Large intestine (tissue), 3 donors: ENCODE measurements at regions not wholly inside any gene's neighbourhood (a gene's known extent, or its start where the extent isn't known, plus 50 kb on each side); places are given as distances from the start of the nearest gene placed in this dataset.

Experiments
- DNase-seq, 2 donors: peaks; one replicate each; pipeline versions ENCODE4 v3.0.0 to v3.0.0-alpha.2; 2013
- H3K27ac ChIP-seq: one replicate; pipeline ENCODE4 v1.5.1; 2013; ENCODE audit warnings: low read length
- H3K27me3 ChIP-seq: 2 replicates; pipeline ENCODE4 v1.6.1; 2013; ENCODE audit warnings: low read length; ENCODE audit not compliant: control insufficient read depth, insufficient read depth
- H3K36me3 ChIP-seq: 2 replicates; pipeline ENCODE4 v1.6.1; 2013; ENCODE audit warnings: low read length; ENCODE audit not compliant: control insufficient read depth, insufficient read depth
- H3K4me1 ChIP-seq: one replicate; pipeline ENCODE4 v1.6.1; 2013; ENCODE audit warnings: low read length; ENCODE audit not compliant: control insufficient read depth, insufficient read depth
- H3K4me3 ChIP-seq: one replicate; pipeline ENCODE4 v1.5.1; 2013; ENCODE audit warnings: low read length
- H3K9me3 ChIP-seq: one replicate; pipeline ENCODE4 v1.6.1; 2013; ENCODE audit warnings: mild to moderate bottlenecking, low read depth, low read length, moderate library complexity; ENCODE audit not compliant: control insufficient read depth
- WGBS: methylation state at CpG from one replicate; pipeline ENCODE4 v1.1.5; 2013; ENCODE audit warnings: low lambda C conversion rate; ENCODE audit not compliant: insufficient coverage; 5-methylcytosine and 5-hydroxymethylcytosine counted together

- 100% methylated on average over 1 of the region's 9 CpGs for WGBS
- H3K9me3 ChIP-seq = peaks cover 21% of the 10 kb centered on the region
- H3K27me3 ChIP-seq = no peaks in the 10 kb centered on the region
- no peak overlapping the region for H3K4me3 ChIP-seq
- H3K36me3 ChIP-seq = no peaks in the 10 kb centered on the region
- H3K27ac ChIP-seq = no peak overlapping the region
- no peaks in the 10 kb centered on the region for H3K4me1 ChIP-seq
- no peak for DNase-seq
These were observed 665.5 kb upstream of the SOX11 start for GRCh38 chr2:5026571-5027234.

DNA sequence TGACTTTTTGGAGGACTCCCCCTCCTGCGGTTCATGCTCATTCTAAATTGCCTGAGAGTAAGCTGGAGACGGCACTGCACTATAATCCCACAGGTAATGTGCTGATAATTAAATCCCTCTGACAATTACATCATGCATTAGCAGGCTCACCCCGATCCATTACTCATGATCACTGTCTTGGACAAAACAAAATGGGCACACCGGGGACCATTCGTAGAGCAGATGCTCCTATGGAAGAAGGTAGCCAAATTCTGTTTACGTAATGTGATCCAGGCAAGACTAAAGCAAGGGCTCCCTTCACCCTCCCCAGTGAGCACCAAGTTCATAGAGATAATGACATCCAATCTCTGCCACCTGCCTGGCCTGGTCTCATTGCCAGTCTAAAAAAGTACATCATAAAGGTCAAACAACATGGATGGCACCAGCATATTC is 657.1 kb upstream of the SOX11 start:
- no peak for DNase-seq
- Histone ChIP-seq H3K9me3 (no peaks in the 10 kb centered on the region), H3K4me3 (no peak overlapping the region), H3K27me3 (no peaks in the 10 kb centered on the region), H3K27ac (no peak overlapping the region), H3K36me3 (no peaks in the 10 kb centered on the region), H3K4me1 (no peaks in the 10 kb centered on the region)
- WGBS = no CpG with 5 or more reads among the region's 6 CpGs

DNA sequence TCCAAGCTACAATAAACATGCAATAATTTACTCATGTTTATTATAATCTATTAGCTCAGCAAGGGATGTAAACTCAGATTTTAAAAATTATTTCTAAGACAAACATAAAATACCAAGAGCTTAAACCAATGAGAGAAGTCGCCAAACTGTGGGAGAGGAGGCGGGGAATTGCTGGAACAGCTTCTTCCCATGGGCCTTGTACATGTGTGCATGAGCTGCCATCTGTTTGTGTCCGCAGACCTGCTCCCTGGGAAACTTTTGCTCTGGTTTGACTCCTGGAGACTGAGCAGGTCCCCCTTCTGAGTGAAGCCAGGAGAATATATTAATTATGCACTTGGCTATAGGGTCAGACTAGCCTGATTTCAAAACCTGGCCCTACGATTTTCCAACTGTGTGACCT is 655.9 kb upstream of the SOX11 start:
- no peak overlapping the region for H3K27ac ChIP-seq
- H3K36me3 ChIP-seq = no peaks in the 10 kb centered on the region
- no peaks in the 10 kb centered on the region for H3K27me3 ChIP-seq
- WGBS = 80% methylated on average over 2 of the region's 4 CpGs
- no peak for DNase-seq
- no peaks in the 10 kb centered on the region for H3K9me3 ChIP-seq
- no peak overlapping the region for H3K4me3 ChIP-seq
- H3K4me1 ChIP-seq = no peaks in the 10 kb centered on the region

GRCh38 chr2:5039241-5039975 is 652.8 kb upstream of the SOX11 start:
- Histone ChIP-seq H3K4me1 (no peaks in the 10 kb centered on the region), H3K27me3 (no peaks in the 10 kb centered on the region), H3K9me3 (peaks cover 4% of the 10 kb centered on the region), H3K27ac (no peak overlapping the region), H3K36me3 (no peaks in the 10 kb centered on the region), H3K4me3 (no peak overlapping the region)
- no CpG with 5 or more reads among the region's 6 CpGs for WGBS
- no peak for DNase-seq

DNA sequence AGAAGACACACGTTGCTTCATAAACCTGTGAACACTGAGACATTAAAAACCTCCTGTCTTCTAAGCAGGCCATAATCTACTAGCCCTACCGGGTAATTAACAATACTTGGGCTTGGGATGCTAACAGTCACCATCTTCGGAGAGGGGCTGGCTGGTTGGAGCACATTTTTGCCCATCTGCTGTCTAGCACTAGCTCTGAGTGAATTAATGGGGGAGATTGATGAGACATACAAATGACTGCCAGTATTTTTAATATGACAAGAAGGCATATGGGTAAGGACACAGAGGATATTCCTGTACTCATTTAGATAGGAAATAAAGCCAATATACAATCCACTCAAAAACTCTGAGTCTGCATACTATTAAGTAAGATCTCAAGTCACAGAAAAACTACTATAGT is 651.6 kb upstream of the SOX11 start:
- no CpG with 5 or more reads among the region's 3 CpGs for WGBS
- Histone ChIP-seq H3K4me3 (no peak overlapping the region), H3K9me3 (peaks cover 4% of the 10 kb centered on the region), H3K27ac (no peak overlapping the region), H3K36me3 (no peaks in the 10 kb centered on the region), H3K4me1 (no peaks in the 10 kb centered on the region), H3K27me3 (no peaks in the 10 kb centered on the region)
- no peak for DNase-seq

DNA sequence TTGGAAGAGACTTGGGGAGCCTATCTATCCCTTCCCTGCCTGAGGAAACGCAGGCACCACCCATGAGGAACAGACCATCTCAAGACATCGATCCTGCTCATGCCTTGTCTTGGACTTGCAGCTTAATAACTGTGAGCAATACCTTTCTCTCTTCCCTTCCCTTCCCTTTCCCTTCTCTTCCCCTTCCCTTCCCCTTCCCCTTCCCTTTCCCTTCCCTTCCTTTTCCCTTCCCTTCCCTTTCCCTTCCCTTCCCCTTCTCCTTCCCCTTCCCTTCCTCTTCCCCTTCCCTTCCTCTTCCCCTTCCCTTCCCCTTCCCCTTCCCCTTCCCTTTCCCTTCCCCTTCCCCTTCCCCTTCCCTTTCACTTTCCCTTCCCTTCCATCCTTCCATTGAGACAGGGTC is 650.7 kb upstream of the SOX11 start:
- Histone ChIP-seq H3K4me1 (no peaks in the 10 kb centered on the region), H3K27me3 (no peaks in the 10 kb centered on the region), H3K9me3 (peaks cover 4% of the 10 kb centered on the region), H3K36me3 (no peaks in the 10 kb centered on the region), H3K4me3 (no peak overlapping the region), H3K27ac (no peak overlapping the region)
- DNase-seq = no peak
- no CpG with 5 or more reads among the region's 2 CpGs for WGBS

- DNase-seq = no peak
- no peak overlapping the region for H3K27ac ChIP-seq
- no peaks in the 10 kb centered on the region for H3K27me3 ChIP-seq
- H3K36me3 ChIP-seq = no peaks in the 10 kb centered on the region
- 100% methylated on average over 2 of the region's 4 CpGs for WGBS
- no peaks in the 10 kb centered on the region for H3K4me1 ChIP-seq
- H3K4me3 ChIP-seq = no peak overlapping the region
- H3K9me3 ChIP-seq = peaks cover 4% of the 10 kb centered on the region
These were observed 649.3 kb upstream of the SOX11 start for GRCh38 chr2:5042666-5043440.

GRCh38 chr2:5051300-5051699 is 640.9 kb upstream of the SOX11 start:
- no peak overlapping the region for H3K27ac ChIP-seq
- H3K27me3 ChIP-seq = no peaks in the 10 kb centered on the region
- H3K4me1 ChIP-seq = no peaks in the 10 kb centered on the region
- no peaks in the 10 kb centered on the region for H3K9me3 ChIP-seq
- WGBS = 100% methylated on average over 1 of the region's 2 CpGs
- no peak for DNase-seq
- H3K4me3 ChIP-seq = no peak overlapping the region
- no peaks in the 10 kb centered on the region for H3K36me3 ChIP-seq

GRCh38 chr2:5052905-5053304 is 639.3 kb upstream of the SOX11 start:
- Histone ChIP-seq H3K4me3 (no peak overlapping the region), H3K27me3 (no peaks in the 10 kb centered on the region), H3K9me3 (no peaks in the 10 kb centered on the region), H3K27ac (no peak overlapping the region), H3K36me3 (no peaks in the 10 kb centered on the region), H3K4me1 (no peaks in the 10 kb centered on the region)
- DNase-seq = no peak
- 93% methylated on average over 3 of the region's 7 CpGs for WGBS

- Histone ChIP-seq H3K36me3 (no peaks in the 10 kb centered on the region), H3K4me1 (no peaks in the 10 kb centered on the region), H3K9me3 (no peaks in the 10 kb centered on the region), H3K4me3 (no peak overlapping the region), H3K27me3 (no peaks in the 10 kb centered on the region), H3K27ac (no peak overlapping the region)
- no peak for DNase-seq
- WGBS = 60% methylated on average over 1 of the region's 6 CpGs
These were observed 634.3 kb upstream of the SOX11 start for GRCh38 chr2:5057891-5058351.
